ENCODE measurements at regions not wholly inside any gene's neighbourhood (a gene's known extent, or its start where the extent isn't known, plus 50 kb on each side); places are given as distances from the start of the nearest gene placed in this dataset.

DNA sequence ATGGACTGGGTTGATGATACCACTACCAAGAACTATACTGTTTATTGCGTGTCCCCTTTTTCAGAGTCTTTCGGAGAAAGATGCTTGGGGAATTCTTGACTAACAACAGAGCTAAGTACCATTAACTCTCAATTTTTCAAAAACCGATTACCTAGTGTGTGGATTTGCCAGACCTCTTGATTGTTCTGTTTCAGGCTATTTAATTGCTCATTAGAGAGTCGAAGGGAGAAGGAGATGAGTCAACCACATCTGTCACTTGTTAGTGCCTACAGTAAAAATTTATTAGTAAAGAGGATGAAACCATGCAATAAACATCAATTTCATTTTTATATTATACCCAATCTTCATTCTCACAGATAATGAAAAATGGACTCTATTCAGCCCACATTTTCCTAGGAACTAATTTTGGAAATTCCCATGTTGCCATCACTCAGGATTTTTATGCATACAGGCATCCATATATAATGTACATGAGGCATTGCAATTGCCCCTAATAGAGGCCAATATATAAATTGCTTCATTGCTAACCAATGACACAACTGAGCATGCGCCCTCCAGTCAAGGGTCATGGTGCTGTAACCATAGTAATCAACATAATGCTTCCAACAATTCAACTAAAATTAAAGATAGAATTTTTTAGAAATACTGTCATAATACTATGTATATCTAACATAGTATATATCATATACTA, 541.7 kb downstream of the TBL1XR1 start:
- H3K9ac ChIP-seq = no peak overlapping the region
- WGBS (ENCODE audit: low lambda C conversion rate) = 31% methylated on average over 5 of the region's 5 CpGs
- no peaks in the 10 kb centered on the region for H3K79me2 ChIP-seq (ENCODE audit: insufficient read depth)
- H3K27ac ChIP-seq (ENCODE audit: low read depth in 2 of 2, low read length in 1 of 2) = no peak overlapping the region
- no peaks in the 10 kb centered on the region for H3K9me3 ChIP-seq
- ChIA-PET POLR2A (no interaction called here), CTCF (interaction anchor here (1.0 to 1.5 kb wide), 2 partner anchors 8 to 9 kb away, joined by 3 to 7 read pairs; no protein-coding TSS in a partner anchor)
- H3K9me2 ChIP-seq = no peaks in the 10 kb centered on the region
- no peaks in the 10 kb centered on the region for H3K27me3 ChIP-seq (ENCODE audit: insufficient read depth)
- no peak overlapping the region for H3K4me2 ChIP-seq
- no peaks in the 10 kb centered on the region for H4K20me1 ChIP-seq (ENCODE audit: insufficient read depth)
- no peak overlapping the region for H2AFZ ChIP-seq (ENCODE audit: low read depth)
- no peaks in the 10 kb centered on the region for H3K4me1 ChIP-seq (ENCODE audit: control insufficient read depth in 1 of 2, insufficient read depth in 2 of 2, low read depth in 1 of 2, low read length in 1 of 2)
- DNase-seq = no peak
- no peak overlapping the region for H3K4me3 ChIP-seq (ENCODE audit: low read depth in 2 of 2, low read length in 1 of 2)
- TF ChIP-seq, protein P1, sequence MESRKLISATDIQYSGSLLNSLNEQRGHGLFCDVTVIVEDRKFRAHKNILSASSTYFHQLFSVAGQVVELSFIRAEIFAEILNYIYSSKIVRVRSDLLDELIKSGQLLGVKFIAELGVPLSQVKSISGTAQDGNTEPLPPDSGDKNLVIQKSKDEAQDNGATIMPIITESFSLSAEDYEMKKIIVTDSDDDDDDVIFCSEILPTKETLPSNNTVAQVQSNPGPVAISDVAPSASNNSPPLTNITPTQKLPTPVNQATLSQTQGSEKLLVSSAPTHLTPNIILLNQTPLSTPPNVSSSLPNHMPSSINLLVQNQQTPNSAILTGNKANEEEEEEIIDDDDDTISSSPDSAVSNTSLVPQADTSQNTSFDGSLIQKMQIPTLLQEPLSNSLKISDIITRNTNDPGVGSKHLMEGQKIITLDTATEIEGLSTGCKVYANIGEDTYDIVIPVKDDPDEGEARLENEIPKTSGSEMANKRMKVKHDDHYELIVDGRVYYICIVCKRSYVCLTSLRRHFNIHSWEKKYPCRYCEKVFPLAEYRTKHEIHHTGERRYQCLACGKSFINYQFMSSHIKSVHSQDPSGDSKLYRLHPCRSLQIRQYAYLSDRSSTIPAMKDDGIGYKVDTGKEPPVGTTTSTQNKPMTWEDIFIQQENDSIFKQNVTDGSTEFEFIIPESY (IDR thresholded peaks at IDR 0.05; ENCODE audit: borderline replicate concordance, low read depth) = no peak
- TF ChIP-seq RCOR1 (IDR thresholded peaks at IDR 0.05; ENCODE audit: low read length) (no peak), NFIC (IDR thresholded peaks at IDR 0.05; ENCODE audit: borderline replicate concordance) (no peak), SMC3 (IDR thresholded peaks at IDR 0.05; ENCODE audit: low read depth, low read length) (no peak), GABPA (IDR thresholded peaks at IDR 0.05; ENCODE audit: low read depth) (no peak), GATA2 (CRISPR knock-in tag; IDR thresholded peaks at IDR 0.05) (no peak), RXRA (IDR thresholded peaks at IDR 0.05; ENCODE audit: borderline replicate concordance, low read depth) (no peak), NRF1 (IDR thresholded peaks at IDR 0.05; ENCODE audit: low read depth, low read length) (no peak), RAD21 (IDR thresholded peaks at IDR 0.05; ENCODE audit: low read length) (no peak), YY1 (IDR thresholded peaks at IDR 0.05; ENCODE audit: low read depth) (no peak), RFX5 (IDR thresholded peaks at IDR 0.05; ENCODE audit: low read length) (no peak)
- TF ChIP-seq, protein P2, sequence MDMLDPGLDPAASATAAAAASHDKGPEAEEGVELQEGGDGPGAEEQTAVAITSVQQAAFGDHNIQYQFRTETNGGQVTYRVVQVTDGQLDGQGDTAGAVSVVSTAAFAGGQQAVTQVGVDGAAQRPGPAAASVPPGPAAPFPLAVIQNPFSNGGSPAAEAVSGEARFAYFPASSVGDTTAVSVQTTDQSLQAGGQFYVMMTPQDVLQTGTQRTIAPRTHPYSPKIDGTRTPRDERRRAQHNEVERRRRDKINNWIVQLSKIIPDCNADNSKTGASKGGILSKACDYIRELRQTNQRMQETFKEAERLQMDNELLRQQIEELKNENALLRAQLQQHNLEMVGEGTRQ (IDR thresholded peaks at IDR 0.05; ENCODE audit: borderline replicate concordance, low read depth, low read length) = no peak
- TF ChIP-seq, protein P3, sequence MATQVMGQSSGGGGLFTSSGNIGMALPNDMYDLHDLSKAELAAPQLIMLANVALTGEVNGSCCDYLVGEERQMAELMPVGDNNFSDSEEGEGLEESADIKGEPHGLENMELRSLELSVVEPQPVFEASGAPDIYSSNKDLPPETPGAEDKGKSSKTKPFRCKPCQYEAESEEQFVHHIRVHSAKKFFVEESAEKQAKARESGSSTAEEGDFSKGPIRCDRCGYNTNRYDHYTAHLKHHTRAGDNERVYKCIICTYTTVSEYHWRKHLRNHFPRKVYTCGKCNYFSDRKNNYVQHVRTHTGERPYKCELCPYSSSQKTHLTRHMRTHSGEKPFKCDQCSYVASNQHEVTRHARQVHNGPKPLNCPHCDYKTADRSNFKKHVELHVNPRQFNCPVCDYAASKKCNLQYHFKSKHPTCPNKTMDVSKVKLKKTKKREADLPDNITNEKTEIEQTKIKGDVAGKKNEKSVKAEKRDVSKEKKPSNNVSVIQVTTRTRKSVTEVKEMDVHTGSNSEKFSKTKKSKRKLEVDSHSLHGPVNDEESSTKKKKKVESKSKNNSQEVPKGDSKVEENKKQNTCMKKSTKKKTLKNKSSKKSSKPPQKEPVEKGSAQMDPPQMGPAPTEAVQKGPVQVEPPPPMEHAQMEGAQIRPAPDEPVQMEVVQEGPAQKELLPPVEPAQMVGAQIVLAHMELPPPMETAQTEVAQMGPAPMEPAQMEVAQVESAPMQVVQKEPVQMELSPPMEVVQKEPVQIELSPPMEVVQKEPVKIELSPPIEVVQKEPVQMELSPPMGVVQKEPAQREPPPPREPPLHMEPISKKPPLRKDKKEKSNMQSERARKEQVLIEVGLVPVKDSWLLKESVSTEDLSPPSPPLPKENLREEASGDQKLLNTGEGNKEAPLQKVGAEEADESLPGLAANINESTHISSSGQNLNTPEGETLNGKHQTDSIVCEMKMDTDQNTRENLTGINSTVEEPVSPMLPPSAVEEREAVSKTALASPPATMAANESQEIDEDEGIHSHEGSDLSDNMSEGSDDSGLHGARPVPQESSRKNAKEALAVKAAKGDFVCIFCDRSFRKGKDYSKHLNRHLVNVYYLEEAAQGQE (IDR thresholded peaks at IDR 0.05; ENCODE audit: low read depth, low read length) = no peak
- TF ChIP-seq, protein P4, sequence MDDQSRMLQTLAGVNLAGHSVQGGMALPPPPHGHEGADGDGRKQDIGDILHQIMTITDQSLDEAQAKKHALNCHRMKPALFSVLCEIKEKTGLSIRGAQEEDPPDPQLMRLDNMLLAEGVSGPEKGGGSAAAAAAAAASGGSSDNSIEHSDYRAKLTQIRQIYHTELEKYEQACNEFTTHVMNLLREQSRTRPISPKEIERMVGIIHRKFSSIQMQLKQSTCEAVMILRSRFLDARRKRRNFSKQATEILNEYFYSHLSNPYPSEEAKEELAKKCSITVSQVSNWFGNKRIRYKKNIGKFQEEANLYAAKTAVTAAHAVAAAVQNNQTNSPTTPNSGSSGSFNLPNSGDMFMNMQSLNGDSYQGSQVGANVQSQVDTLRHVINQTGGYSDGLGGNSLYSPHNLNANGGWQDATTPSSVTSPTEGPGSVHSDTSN (IDR thresholded peaks at IDR 0.05) = no peak
- H3F3A ChIP-seq (replicated peaks; ENCODE audit: insufficient read depth) = no peaks in the 10 kb centered on the region
- no peaks in the 10 kb centered on the region for H3K36me3 ChIP-seq (replicated peaks in 1 of 2; ENCODE audit: control insufficient read depth in 1 of 2, insufficient read depth in 2 of 2, low read length in 1 of 2)

All from SK-N-SH (cell line).